OCI-LY3 (cell line): ENCODE measurements at regions not wholly inside any gene's neighbourhood (a gene's known extent, or its start where the extent isn't known, plus 50 kb on each side); places are given as distances from the start of the nearest gene placed in this dataset.

Experiments used
- H2AFZ ChIP-seq: fragments of 200-600, 300-600 bp; shearing (Covaris generic); 2 replicates; pipeline ENCODE4 v1.6.0; 2014; ENCODE audit warnings: antibody characterized with exemption, low read depth, low read length
- H3K27ac ChIP-seq: fragments of 200-600, 300-600 bp; sonication (generic); 2 replicates; pipeline ENCODE4 v1.5.1; 2014; ENCODE audit warnings: mild to moderate bottlenecking, low read length, moderate library complexity, mixed read lengths
- H3K27me3 ChIP-seq: fragments of 200-600, 300-600 bp; sonication (generic); 2 replicates; pipeline ENCODE4 v1.6.1; 2014; ENCODE audit warnings: low read depth, low read length, mixed read lengths
- H3K36me3 ChIP-seq: fragments of 200-600, 300-600 bp; sonication (generic); replicated peaks from 2 replicates; pipeline ENCODE3; 2014; ENCODE audit warnings: low read depth, low read length, mixed read lengths
- H3K4me1 ChIP-seq: fragments of 300-600, 200-600 bp; sonication (generic); 2 replicates; pipeline ENCODE4 v1.6.1; 2014; ENCODE audit warnings: low read length, mixed read lengths
- H3K4me2 ChIP-seq: fragments of 200-600, 300-600 bp; sonication (generic); 2 replicates; pipeline ENCODE4 v1.6.1; 2014; ENCODE audit warnings: low read length, mixed read lengths
- H3K4me3 ChIP-seq: fragments of 300-600, 200-600 bp; sonication (generic); 2 replicates; pipeline ENCODE4 v1.5.1; 2014; ENCODE audit warnings: antibody characterized with exemption, mild to moderate bottlenecking, low read length, moderate library complexity
- H3K79me2 ChIP-seq: fragments of 300-600, 200-600 bp; shearing (Covaris generic); 2 replicates; pipeline ENCODE4 v1.6.1; 2014; ENCODE audit warnings: mild to moderate bottlenecking, low read length, mixed read lengths
- H3K9ac ChIP-seq: fragments of 300-600, 200-600 bp; shearing (Covaris generic); 2 replicates; pipeline ENCODE4 v1.6.0; 2014; ENCODE audit warnings: mild to moderate bottlenecking, low read length, moderate library complexity
- H3K9me3 ChIP-seq: fragments of 200-600, 300-600 bp; shearing (Covaris generic); 2 replicates; pipeline ENCODE4 v1.6.1; 2014; ENCODE audit warnings: low read length, mixed read lengths; ENCODE audit not compliant: insufficient read depth
- H4K20me1 ChIP-seq: fragments of 200-600, 300-600 bp; sonication (generic); 2 replicates; pipeline ENCODE4 v1.6.1; 2016; ENCODE audit warnings: low read length, mixed read lengths; ENCODE audit not compliant: insufficient read depth
- CTCF ChIP-seq: fragments of 200-600, 300-600 bp; sonication (generic); IDR thresholded peaks from 2 replicates; pipeline ENCODE4 v1.5.1; 2014; ENCODE audit warnings: antibody characterized with exemption, low read length, low read depth
- EZH2phosphoT487 ChIP-seq: fragments of 200-600 bp; shearing (Covaris generic); IDR thresholded peaks from 2 replicates; pipeline ENCODE4 v1.6.1; 2018; ENCODE audit warnings: antibody characterized with exemption, mixed run types, low read depth

GRCh38 chr9:69965416-69966145, 78.1 kb upstream of the MAMDC2 start:
- Histone ChIP-seq H2AFZ (no peak overlapping the region), H3K27ac (no peak overlapping the region), H3K79me2 (no peaks in the 10 kb centered on the region), H3K9ac (no peak overlapping the region), H3K27me3 (peaks cover 15% of the 10 kb centered on the region), H4K20me1 (no peaks in the 10 kb centered on the region), H3K4me2 (no peak overlapping the region), H3K36me3 (no peaks in the 10 kb centered on the region), H3K4me3 (no peak overlapping the region), H3K4me1 (no peaks in the 10 kb centered on the region), H3K9me3 (no peaks in the 10 kb centered on the region)
- TF ChIP-seq EZH2phosphoT487 (no peak), CTCF (no peak)

- H4K20me1 ChIP-seq, result no peaks in the 10 kb centered on the region
- H3K36me3 ChIP-seq, result no peaks in the 10 kb centered on the region
- peaks cover 5% of the 10 kb centered on the region; the same call in 1 of the 2 replicates for H3K27me3 ChIP-seq
- no peak overlapping the region for H3K4me2 ChIP-seq
- H3K27ac ChIP-seq, result no peak overlapping the region
- H3K4me3 ChIP-seq, result no peak overlapping the region
- H3K9ac ChIP-seq, result no peak overlapping the region
- no peaks in the 10 kb centered on the region for H3K9me3 ChIP-seq
- no peaks in the 10 kb centered on the region for H3K79me2 ChIP-seq
- no peaks in the 10 kb centered on the region for H3K4me1 ChIP-seq
- TF ChIP-seq CTCF (no peak), EZH2phosphoT487 (no peak)
- H2AFZ ChIP-seq, result no peak overlapping the region
These were observed 76.3 kb upstream of the MAMDC2 start for GRCh38 chr9:69967344-69967743.

- Histone ChIP-seq H3K27ac (no peak overlapping the region), H3K36me3 (no peaks in the 10 kb centered on the region), H2AFZ (no peak overlapping the region), H3K79me2 (no peaks in the 10 kb centered on the region), H3K4me3 (no peak overlapping the region), H4K20me1 (no peaks in the 10 kb centered on the region), H3K4me1 (no peaks in the 10 kb centered on the region), H3K4me2 (no peak overlapping the region), H3K9me3 (no peaks in the 10 kb centered on the region), H3K27me3 (peaks cover 5% of the 10 kb centered on the region; the same call in 1 of the 2 replicates), H3K9ac (no peak overlapping the region)
- TF ChIP-seq EZH2phosphoT487 (no peak), CTCF (no peak)
These were observed 73.6 kb upstream of the MAMDC2 start for GRCh38 chr9:69970001-69970533.

- Histone ChIP-seq H3K79me2 (no peaks in the 10 kb centered on the region), H3K4me1 (no peaks in the 10 kb centered on the region), H3K27me3 (peaks cover 9% of the 10 kb centered on the region; the same call in 1 of the 2 replicates), H3K4me2 (no peak overlapping the region), H3K36me3 (no peaks in the 10 kb centered on the region), H3K9me3 (no peaks in the 10 kb centered on the region), H2AFZ (no peak overlapping the region), H3K9ac (no peak overlapping the region), H4K20me1 (no peaks in the 10 kb centered on the region), H3K4me3 (no peak overlapping the region), H3K27ac (no peak overlapping the region)
- TF ChIP-seq CTCF, result peak; percentile 93
- no peak for TF ChIP-seq EZH2phosphoT487
These were observed 71.8 kb upstream of the MAMDC2 start for GRCh38 chr9:69971643-69972449.
